Left lung (tissue), 4 donors: ENCODE measurements at regions not wholly inside any gene's neighbourhood (a gene's known extent, or its start where the extent isn't known, plus 50 kb on each side); places are given as distances from the start of the nearest gene placed in this dataset.

Experiments used
- ATAC-seq: fragments of 200-7000 bp; cut with Tn5 transposase; one replicate; pipeline ENCODE4 v1.9.1; 2020; ENCODE audit warnings: moderate library complexity
- DNase-seq, 4 donors: peaks; one replicate each; pipeline ENCODE4 v3.0.0-alpha.2; 2013 to 2020
- H3K27ac ChIP-seq, 2 donors: fragments of 200-600 bp; sonication (generic) in 1 of 2; one replicate each; pipeline versions ENCODE4 v1.5.0 to v1.8.0; 2020 to 2021
- H3K27me3 ChIP-seq, 2 donors: fragments of 200-600 bp; sonication (generic) in 1 of 2; one replicate each; pipeline versions ENCODE4 v1.5.0 to v1.8.0; 2020 to 2021
- H3K36me3 ChIP-seq, 2 donors: fragments of 200-600 bp; sonication (generic) in 1 of 2; one replicate each; pipeline versions ENCODE4 v1.5.0 to v1.8.0; 2020 to 2021
- H3K4me1 ChIP-seq, 2 donors: fragments of 200-600 bp; one replicate each; pipeline ENCODE4 v1.8.0; 2021
- H3K4me3 ChIP-seq, 2 donors: fragments of 200-600 bp; sonication (generic) in 1 of 2; one replicate each; pipeline versions ENCODE4 v1.5.0 to v1.8.0; 2020 to 2021; ENCODE audit warnings: mild to moderate bottlenecking in 1 of 2
- H3K9me3 ChIP-seq, 2 donors: fragments of 200-600 bp; sonication (generic) in 1 of 2; one replicate each; pipeline versions ENCODE4 v1.5.0 to v1.8.0; 2020 to 2021
- intact Hi-C, 2 donors: fragments of 100-400 bp; cut with DNase I; formaldehyde crosslinking; loops; one replicate each; pipeline versions ENCODE4 v1.11.2 to v1.14.2; 2022
- TF ChIP-seq, protein P1 (sequence below), 2 donors: fragments of 200-600 bp; sonication (generic) in 1 of 2; IDR thresholded peaks; one replicate each; pipeline versions ENCODE4 v1.5.0 to v1.8.0; 2021; ENCODE audit warnings: antibody characterized with exemption in 2 of 2
- donor health status: DM: no; HTN: yes; CAD: no.
- donor health status: DM: no; HTN: no; CAD: no.

DNA sequence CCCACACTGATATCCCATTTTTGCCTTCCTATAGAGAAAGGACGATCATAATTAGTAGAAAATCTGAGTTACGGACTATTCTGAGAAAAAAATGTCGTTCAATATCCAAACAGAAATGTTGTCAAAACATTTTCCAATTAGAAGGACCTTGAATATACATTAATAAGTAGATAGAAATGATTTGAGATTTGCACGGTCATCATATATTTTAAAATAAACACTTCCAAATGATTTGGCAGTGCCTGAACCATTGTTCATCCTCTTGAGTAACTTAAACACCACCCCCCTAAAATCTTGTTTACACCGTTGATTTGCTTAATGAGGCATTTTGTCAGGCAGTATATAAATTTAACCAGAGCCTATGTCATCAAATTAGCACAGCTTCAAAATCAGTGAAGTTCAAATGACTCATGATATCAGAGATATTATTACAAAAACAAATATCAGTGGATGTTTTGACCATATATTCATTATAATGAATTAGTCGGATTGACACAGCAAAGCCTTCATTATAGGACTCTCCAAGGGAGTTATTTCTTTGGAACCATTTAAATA lies 105.0 kb downstream of the ACTL7B start:
- TF ChIP-seq, protein P1, sequence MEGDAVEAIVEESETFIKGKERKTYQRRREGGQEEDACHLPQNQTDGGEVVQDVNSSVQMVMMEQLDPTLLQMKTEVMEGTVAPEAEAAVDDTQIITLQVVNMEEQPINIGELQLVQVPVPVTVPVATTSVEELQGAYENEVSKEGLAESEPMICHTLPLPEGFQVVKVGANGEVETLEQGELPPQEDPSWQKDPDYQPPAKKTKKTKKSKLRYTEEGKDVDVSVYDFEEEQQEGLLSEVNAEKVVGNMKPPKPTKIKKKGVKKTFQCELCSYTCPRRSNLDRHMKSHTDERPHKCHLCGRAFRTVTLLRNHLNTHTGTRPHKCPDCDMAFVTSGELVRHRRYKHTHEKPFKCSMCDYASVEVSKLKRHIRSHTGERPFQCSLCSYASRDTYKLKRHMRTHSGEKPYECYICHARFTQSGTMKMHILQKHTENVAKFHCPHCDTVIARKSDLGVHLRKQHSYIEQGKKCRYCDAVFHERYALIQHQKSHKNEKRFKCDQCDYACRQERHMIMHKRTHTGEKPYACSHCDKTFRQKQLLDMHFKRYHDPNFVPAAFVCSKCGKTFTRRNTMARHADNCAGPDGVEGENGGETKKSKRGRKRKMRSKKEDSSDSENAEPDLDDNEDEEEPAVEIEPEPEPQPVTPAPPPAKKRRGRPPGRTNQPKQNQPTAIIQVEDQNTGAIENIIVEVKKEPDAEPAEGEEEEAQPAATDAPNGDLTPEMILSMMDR (IDR thresholded peaks at IDR 0.05), result no peak
- no peak overlapping the region for H3K27ac ChIP-seq
- intact Hi-C loops, result no loop called here

DNA sequence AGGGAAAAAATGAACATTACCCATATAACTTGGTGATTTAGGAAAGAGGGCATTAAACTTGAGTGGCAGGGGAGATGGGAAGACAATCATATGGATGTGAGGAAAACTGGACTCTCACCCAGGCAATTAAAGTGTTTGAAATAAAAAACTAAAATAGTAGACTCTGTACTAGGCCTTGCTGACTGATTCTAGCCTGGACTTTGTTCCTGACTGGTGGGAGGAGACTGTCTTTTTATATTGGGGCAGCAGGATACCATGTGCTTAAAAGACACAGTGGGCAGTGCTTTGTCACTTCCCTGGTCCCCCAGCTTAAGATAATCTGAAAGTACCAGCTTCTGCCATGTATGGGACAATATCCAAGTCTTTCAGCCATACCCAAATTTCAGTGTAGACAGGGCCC lies 107.0 kb downstream of the ACTL7B start:
- intact Hi-C loops, result no loop called here
- Histone ChIP-seq H3K4me1 (no peaks in the 10 kb centered on the region), H3K9me3 (no peaks in the 10 kb centered on the region), H3K4me3 (no peak overlapping the region), H3K27ac (no peak overlapping the region), H3K27me3 (no peaks in the 10 kb centered on the region), H3K36me3 (no peaks in the 10 kb centered on the region)
- ATAC-seq, result no peak
- TF ChIP-seq, protein P1 (IDR thresholded peaks at IDR 0.05), result no peak
- no peak for DNase-seq

More for the DNA sequence above, 105.0 kb downstream of the ACTL7B start:
- Histone ChIP-seq H3K36me3 (no peaks in the 10 kb centered on the region), H3K4me1 (no peaks in the 10 kb centered on the region), H3K4me3 (no peak overlapping the region), H3K27me3 (no peaks in the 10 kb centered on the region), H3K9me3 (no peaks in the 10 kb centered on the region)
- ATAC-seq (no peak), DNase-seq (no peak)

DNA sequence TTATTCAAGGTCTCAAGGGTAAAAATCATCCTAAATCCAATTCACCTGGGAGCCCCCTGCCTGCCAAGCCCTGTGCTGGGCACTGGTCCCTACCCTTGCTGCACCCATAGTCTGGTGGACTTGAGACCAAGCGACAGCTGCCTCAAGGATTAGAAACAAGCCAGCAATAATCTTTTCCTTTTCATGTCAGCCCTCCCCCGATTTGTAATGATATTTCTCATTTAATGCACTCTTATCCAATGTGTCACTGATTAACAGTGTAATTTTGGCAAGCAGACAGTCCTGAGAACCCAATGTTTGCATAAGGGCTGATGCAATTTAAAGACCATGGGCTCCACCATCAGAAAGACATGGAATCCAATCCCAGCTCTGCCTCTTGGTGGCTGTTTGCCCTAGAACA lies 108.9 kb downstream of the ACTL7B start:
- TF ChIP-seq, protein P1 (IDR thresholded peaks at IDR 0.05), result no peak
- no peak for DNase-seq
- Histone ChIP-seq H3K9me3 (no peaks in the 10 kb centered on the region), H3K27ac (no peak overlapping the region), H3K27me3 (no peaks in the 10 kb centered on the region), H3K4me1 (no peaks in the 10 kb centered on the region), H3K4me3 (no peak overlapping the region), H3K36me3 (no peaks in the 10 kb centered on the region)
- intact Hi-C loops, result no loop called here
- ATAC-seq, result no peak

DNA sequence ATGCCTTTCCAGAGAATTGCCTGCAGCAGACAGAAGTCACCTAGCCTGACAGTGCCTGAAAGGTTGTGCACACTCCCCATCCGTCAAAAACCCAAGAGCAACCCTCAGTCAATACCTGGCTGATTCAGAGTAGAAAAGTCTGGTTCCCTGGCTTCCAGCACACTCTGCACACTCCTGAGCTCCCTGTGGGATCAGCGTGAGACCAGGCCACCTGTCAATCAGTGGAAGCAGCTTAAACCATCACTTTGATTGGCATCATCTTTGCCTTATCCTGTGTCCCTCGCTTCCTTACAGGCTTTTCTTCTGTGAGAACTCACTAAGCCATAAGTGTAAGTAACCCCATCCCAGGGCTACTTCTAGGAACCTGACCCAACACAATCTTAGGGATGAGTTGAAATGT lies 109.8 kb downstream of the ACTL7B start:
- DNase-seq (no peak), ATAC-seq (no peak)
- H3K4me1 ChIP-seq, result no peaks in the 10 kb centered on the region
- no peaks in the 10 kb centered on the region for H3K36me3 ChIP-seq
- no peak overlapping the region for H3K27ac ChIP-seq
- H3K9me3 ChIP-seq, result no peaks in the 10 kb centered on the region
- H3K4me3 ChIP-seq, result no peak overlapping the region
- H3K27me3 ChIP-seq, result no peaks in the 10 kb centered on the region
- TF ChIP-seq, protein P1 (IDR thresholded peaks at IDR 0.05), result no peak
- intact Hi-C loops, result no loop called here

DNA sequence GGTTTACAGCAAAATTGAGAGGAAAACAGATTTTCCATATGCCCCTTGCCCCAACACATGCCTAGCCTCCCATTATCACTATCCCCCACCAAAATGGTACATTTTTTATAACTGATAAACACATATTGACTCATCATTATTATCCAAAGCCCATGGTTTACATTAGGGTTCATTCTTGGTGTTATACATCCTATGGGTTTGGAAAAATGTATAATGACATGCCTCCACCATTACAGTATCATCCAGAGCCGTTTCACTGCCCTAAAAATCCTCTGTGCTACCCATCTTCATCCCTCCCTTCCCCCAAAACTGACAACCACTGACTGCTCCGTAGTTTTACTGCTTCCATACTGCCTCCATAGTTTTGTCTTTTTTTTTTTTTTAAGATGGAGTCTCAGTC lies 111.1 kb downstream of the ACTL7B start:
- no peaks in the 10 kb centered on the region for H3K9me3 ChIP-seq
- DNase-seq (no peak), ATAC-seq (no peak)
- no peaks in the 10 kb centered on the region for H3K4me1 ChIP-seq
- no peak overlapping the region for H3K4me3 ChIP-seq
- H3K27ac ChIP-seq, result no peak overlapping the region
- H3K36me3 ChIP-seq, result no peaks in the 10 kb centered on the region
- TF ChIP-seq, protein P1 (IDR thresholded peaks at IDR 0.05), result no peak
- intact Hi-C loops, result no loop called here
- H3K27me3 ChIP-seq, result no peaks in the 10 kb centered on the region
